MM.1S (cell line): ENCODE measurements at regions not wholly inside any gene's neighbourhood (a gene's known extent, or its start where the extent isn't known, plus 50 kb on each side); places are given as distances from the start of the nearest gene placed in this dataset.

Experiments used
- CTCF ChIP-seq: fragments of 300-600 bp; sonication (generic); IDR thresholded peaks from 2 replicates; pipeline ENCODE4 v1.5.1; 2016; ENCODE audit warnings: antibody characterized with exemption, low read length, mixed read lengths
- EZH2 ChIP-seq: fragments of 300-600 bp; sonication (generic); optimal IDR thresholded peaks from 2 replicates; pipeline ENCODE3; 2017; ENCODE audit warnings: low read depth, mild to moderate bottlenecking, antibody characterized with exemption, low read length, mixed read lengths

GRCh38 chrX:2584251-2585157, 83.7 kb upstream of the DHRSX start:
- TF ChIP-seq CTCF: no peak
- TF ChIP-seq EZH2: no peak
